ENCODE measurements at regions not wholly inside any gene's neighbourhood (a gene's known extent, or its start where the extent isn't known, plus 50 kb on each side); places are given as distances from the start of the nearest gene placed in this dataset.

DNA sequence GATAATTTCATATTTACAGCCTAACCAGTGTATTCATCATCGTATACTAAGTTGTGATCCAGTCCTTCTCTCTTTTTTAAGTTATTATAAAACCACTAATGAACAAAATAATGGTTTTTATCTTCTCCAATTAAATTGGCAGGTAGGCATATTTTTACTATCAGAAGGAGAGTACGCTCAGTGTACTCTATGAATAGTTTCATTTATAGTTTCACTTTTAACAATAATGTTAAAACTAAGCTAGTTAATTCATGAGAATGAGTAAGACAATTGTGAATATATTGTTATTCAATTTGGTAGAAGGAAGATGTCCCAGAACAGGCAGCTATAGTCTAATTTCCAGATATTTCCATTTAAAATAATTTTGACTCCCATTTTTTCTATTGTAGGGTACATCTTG lies 277.1 kb downstream of the RASSF9 start:
- no peaks in the 10 kb centered on the region for H3K27me3 Mint-ChIP-seq (ENCODE audit: low read depth)
- no peak overlapping the region for H3K4me3 Mint-ChIP-seq
- no peaks in the 10 kb centered on the region for H3K4me1 Mint-ChIP-seq
- no peaks in the 10 kb centered on the region for H3K9me3 Mint-ChIP-seq
- TF ChIP-seq, protein P1, sequence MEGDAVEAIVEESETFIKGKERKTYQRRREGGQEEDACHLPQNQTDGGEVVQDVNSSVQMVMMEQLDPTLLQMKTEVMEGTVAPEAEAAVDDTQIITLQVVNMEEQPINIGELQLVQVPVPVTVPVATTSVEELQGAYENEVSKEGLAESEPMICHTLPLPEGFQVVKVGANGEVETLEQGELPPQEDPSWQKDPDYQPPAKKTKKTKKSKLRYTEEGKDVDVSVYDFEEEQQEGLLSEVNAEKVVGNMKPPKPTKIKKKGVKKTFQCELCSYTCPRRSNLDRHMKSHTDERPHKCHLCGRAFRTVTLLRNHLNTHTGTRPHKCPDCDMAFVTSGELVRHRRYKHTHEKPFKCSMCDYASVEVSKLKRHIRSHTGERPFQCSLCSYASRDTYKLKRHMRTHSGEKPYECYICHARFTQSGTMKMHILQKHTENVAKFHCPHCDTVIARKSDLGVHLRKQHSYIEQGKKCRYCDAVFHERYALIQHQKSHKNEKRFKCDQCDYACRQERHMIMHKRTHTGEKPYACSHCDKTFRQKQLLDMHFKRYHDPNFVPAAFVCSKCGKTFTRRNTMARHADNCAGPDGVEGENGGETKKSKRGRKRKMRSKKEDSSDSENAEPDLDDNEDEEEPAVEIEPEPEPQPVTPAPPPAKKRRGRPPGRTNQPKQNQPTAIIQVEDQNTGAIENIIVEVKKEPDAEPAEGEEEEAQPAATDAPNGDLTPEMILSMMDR (IDR thresholded peaks at IDR 0.05; ENCODE audit: unreplicated experiment in 3 of 3) = no peak
- no peaks in the 10 kb centered on the region for H3K36me3 Mint-ChIP-seq (ENCODE audit: low read depth)
- H3K27ac Mint-ChIP-seq = no peak overlapping the region

DNA sequence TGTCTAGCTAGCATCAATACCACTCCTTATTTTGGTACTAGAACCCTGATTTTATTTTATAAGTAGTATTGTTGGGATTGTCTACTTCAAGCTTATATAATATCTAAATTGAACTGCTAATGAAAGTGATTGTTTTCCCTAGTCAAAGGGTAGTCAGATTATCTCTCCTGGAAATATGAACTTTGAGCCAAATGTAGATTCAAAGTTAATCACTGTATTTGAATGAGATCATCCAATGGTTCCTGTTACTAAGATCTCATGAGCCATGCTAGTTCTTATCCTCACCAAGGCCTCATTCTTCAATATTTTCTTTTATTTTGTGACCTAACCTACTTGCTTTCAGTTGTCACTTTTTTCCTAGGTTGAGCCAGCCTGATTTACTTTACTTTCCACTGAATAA lies 276.7 kb downstream of the RASSF9 start:
- H3K27me3 Mint-ChIP-seq (ENCODE audit: low read depth) = no peaks in the 10 kb centered on the region
- H3K9me3 Mint-ChIP-seq = no peaks in the 10 kb centered on the region
- TF ChIP-seq, protein P1 (IDR thresholded peaks at IDR 0.05; ENCODE audit: unreplicated experiment in 3 of 3) = no peak
- no peak overlapping the region for H3K27ac Mint-ChIP-seq
- H3K36me3 Mint-ChIP-seq (ENCODE audit: low read depth) = no peaks in the 10 kb centered on the region
- no peaks in the 10 kb centered on the region for H3K4me1 Mint-ChIP-seq
- no peak overlapping the region for H3K4me3 Mint-ChIP-seq

DNA sequence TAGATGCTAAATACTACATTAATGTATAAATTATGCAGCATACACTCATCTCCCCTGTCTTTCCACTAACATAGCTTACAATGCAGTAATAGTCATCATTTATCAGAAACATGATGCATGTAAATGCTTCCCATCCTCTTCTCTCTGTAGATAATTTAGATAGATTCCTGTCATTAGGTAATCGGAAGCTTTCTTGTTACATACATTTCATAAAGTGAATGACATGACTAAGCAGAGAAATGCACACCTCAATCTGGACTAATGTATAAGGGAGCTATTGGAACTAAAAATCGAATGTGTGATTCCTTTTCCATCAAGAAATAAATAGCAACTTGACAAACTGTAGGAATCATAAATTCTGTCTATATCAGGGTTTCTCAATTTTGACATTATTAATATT lies 273.4 kb downstream of the RASSF9 start:
- H3K4me1 Mint-ChIP-seq = no peaks in the 10 kb centered on the region
- H3K36me3 Mint-ChIP-seq (ENCODE audit: low read depth) = no peaks in the 10 kb centered on the region
- TF ChIP-seq, protein P1 (IDR thresholded peaks at IDR 0.05; ENCODE audit: unreplicated experiment in 3 of 3) = no peak

DNA sequence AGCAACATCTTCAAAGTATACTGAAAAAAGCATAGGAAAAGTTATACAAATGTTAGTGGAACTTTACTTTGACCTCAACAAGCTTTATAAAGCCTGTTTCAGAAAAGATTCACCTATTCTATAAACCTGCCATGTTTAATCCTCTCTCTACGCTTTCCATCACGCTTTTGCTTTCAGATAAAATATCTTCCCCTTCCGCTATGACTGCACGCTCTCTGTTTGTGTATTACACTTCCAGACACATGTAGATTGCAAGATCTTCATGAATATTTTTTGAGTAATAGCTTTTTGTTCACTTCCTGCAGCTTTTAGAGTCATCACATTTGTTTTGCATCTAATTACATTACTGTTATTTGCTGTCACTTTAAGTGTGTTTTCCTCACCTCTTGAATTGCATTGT lies 271.4 kb downstream of the RASSF9 start:
- no peaks in the 10 kb centered on the region for H3K4me1 Mint-ChIP-seq
- no peaks in the 10 kb centered on the region for H3K9me3 Mint-ChIP-seq
- TF ChIP-seq, protein P1 (IDR thresholded peaks at IDR 0.05; ENCODE audit: unreplicated experiment in 3 of 3) = no peak
- no peaks in the 10 kb centered on the region for H3K36me3 Mint-ChIP-seq (ENCODE audit: low read depth)
- peaks cover 4% of the 10 kb centered on the region for H3K27me3 Mint-ChIP-seq (ENCODE audit: low read depth)
- H3K4me3 Mint-ChIP-seq = no peak overlapping the region
- H3K27ac Mint-ChIP-seq = no peak overlapping the region

More for the DNA sequence above, 273.4 kb downstream of the RASSF9 start:
- Mint-ChIP-seq H3K27ac (no peak overlapping the region), H3K4me3 (no peak overlapping the region), H3K27me3 (ENCODE audit: low read depth) (peaks cover 3% of the 10 kb centered on the region), H3K9me3 (no peaks in the 10 kb centered on the region)

DNA sequence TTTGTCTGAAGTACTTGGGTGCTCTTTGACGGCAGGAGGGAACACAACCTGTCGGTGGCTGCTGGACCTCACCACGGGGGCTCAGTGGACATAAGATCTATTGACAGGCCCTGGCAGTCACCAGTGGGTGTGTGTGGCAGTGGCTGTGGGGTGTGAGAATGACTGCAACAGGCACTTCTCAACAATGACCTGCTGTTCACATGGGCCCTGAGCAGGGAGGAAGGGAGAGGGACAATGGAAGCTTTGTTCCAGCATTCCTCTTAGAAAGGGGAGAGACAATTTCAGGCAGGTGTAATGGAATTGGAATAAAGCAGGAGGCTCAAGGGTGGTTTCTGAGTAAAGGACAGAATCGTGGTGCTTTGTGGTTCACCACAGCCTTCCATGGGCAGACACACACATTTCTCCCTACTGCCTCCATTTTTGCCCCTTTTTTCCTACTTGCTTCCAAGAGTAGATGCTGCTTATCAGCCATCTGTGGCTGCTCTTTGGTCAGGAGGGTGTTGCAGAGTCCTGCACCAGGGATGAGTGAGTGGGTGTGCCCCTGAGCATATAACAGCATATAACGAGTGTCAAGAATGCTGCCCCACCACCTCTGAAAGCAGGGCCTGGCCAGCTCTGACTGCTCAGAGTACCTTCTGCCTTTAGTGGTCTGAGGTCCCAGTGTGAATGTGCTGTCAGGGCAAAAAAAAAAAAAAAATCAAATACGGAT lies 267.7 kb downstream of the RASSF9 start:
- TF ChIP-seq, protein P1 (IDR thresholded peaks at IDR 0.05; ENCODE audit: unreplicated experiment in 3 of 3) = no peak
- Mint-ChIP-seq H3K36me3 (ENCODE audit: low read depth) (no peaks in the 10 kb centered on the region), H3K9me3 (no peaks in the 10 kb centered on the region), H3K27ac (no peak overlapping the region), H3K4me3 (no peak overlapping the region), H3K27me3 (ENCODE audit: low read depth) (peaks cover 4% of the 10 kb centered on the region), H3K4me1 (peaks cover 4% of the 10 kb centered on the region)

DNA sequence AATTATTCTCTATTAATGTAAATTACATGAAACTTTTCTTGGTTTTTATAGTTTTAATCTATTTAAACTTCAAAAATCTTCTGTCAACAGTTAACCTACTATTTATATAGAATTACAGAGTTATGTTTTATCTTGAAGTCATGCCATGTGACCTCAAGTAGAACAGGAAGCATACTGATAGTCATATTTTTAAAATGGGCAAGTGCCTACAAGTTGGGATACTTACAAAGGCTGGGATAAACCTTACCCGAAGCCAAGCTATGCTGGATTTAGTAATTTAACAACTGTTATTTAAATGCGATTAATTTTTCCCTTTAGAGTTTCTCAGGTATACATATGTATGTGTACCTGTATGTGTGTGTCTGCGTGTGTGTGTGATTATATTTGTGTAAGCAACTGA lies 266.9 kb downstream of the RASSF9 start:
- TF ChIP-seq, protein P1 (IDR thresholded peaks at IDR 0.05; ENCODE audit: unreplicated experiment in 3 of 3) = no peak
- H3K9me3 Mint-ChIP-seq = no peaks in the 10 kb centered on the region
- H3K4me1 Mint-ChIP-seq = peaks cover 4% of the 10 kb centered on the region
- no peak overlapping the region for H3K27ac Mint-ChIP-seq
- H3K27me3 Mint-ChIP-seq (ENCODE audit: low read depth) = peaks cover 4% of the 10 kb centered on the region
- no peak overlapping the region for H3K4me3 Mint-ChIP-seq
- H3K36me3 Mint-ChIP-seq (ENCODE audit: low read depth) = no peaks in the 10 kb centered on the region
